GM21381 (cell line): ENCODE measurements at regions not wholly inside any gene's neighbourhood (a gene's known extent, or its start where the extent isn't known, plus 50 kb on each side); places are given as distances from the start of the nearest gene placed in this dataset.
"Not testable (repeated sequence)": the region's sequence is repeated elsewhere in the genome, so short reads cannot be mapped to it uniquely, and the experiment has no call there.

Source experiments
- ATAC-seq: cut with Tn5 transposase; IDR thresholded peaks from one replicate; pipeline ENCODE4 v1.9.1; 2021; ENCODE audit warnings: mild to moderate bottlenecking, moderate library complexity; ENCODE audit not compliant: unreplicated experiment

- no peak for ATAC-seq
Observed at GRCh38 chr9:78437806-78438205, 140.9 kb downstream of the PSAT1 start.

- ATAC-seq, result no peak
Observed at GRCh38 chr9:78438211-78438610, 141.3 kb downstream of the PSAT1 start.

GRCh38 chr9:78438780-78439179, 141.9 kb downstream of the PSAT1 start:
- ATAC-seq, result no peak

GRCh38 chr9:78439190-78439865, 142.4 kb downstream of the PSAT1 start:
- ATAC-seq, result peak; percentile 90

GRCh38 chr9:78439866-78440830, 143.2 kb downstream of the PSAT1 start:
- ATAC-seq, result no peak

- no peak for ATAC-seq
Observed at GRCh38 chr9:78441396-78441795, 144.5 kb downstream of the PSAT1 start.

- no peak for ATAC-seq
Observed at GRCh38 chr9:78441822-78442431, 145.0 kb downstream of the PSAT1 start.

GRCh38 chr9:78442577-78442976, 145.7 kb downstream of the PSAT1 start:
- ATAC-seq, result not testable (repeated sequence)

- no peak for ATAC-seq
Observed at GRCh38 chr9:78443946-78444345, 147.0 kb downstream of the PSAT1 start.

GRCh38 chr9:78448960-78449673, 152.2 kb downstream of the PSAT1 start:
- ATAC-seq, result no peak

GRCh38 chr9:78453450-78453849, 156.5 kb downstream of the PSAT1 start:
- no peak for ATAC-seq

- no peak for ATAC-seq
Observed at GRCh38 chr9:78462611-78463010, 165.7 kb downstream of the PSAT1 start.

- no peak for ATAC-seq
Observed at GRCh38 chr9:78463750-78464149, 166.8 kb downstream of the PSAT1 start.

- ATAC-seq, result no peak
Observed at GRCh38 chr9:78468231-78468630, 171.3 kb downstream of the PSAT1 start.

- ATAC-seq, result no peak
Observed at GRCh38 chr9:78468974-78469576, 172.2 kb downstream of the PSAT1 start.

- no peak for ATAC-seq
Observed at GRCh38 chr9:78470216-78470615, 173.3 kb downstream of the PSAT1 start.

- no peak for ATAC-seq
Observed at GRCh38 chr9:78470741-78471140, 173.8 kb downstream of the PSAT1 start.

- no peak for ATAC-seq
Observed at GRCh38 chr9:78472111-78472510, 175.2 kb downstream of the PSAT1 start.

GRCh38 chr9:78479441-78479840, 182.5 kb downstream of the PSAT1 start:
- no peak for ATAC-seq

- ATAC-seq, result no peak
Observed at GRCh38 chr9:78486661-78487060, 189.7 kb downstream of the PSAT1 start.

GRCh38 chr9:78490231-78490630, 193.3 kb downstream of the PSAT1 start:
- ATAC-seq, result no peak
